Skeletal muscle satellite cell (primary cell): ENCODE measurements at regions not wholly inside any gene's neighbourhood (a gene's known extent, or its start where the extent isn't known, plus 50 kb on each side); places are given as distances from the start of the nearest gene placed in this dataset.
"Not testable (repeated sequence)": the region's sequence is repeated elsewhere in the genome, so short reads cannot be mapped to it uniquely, and the experiment has no call there.

ENCODE experiments used
- H3K27me3 ChIP-seq: 2 replicates; pipeline ENCODE4 v1.7.0; 2013; ENCODE audit warnings: low read length; ENCODE audit not compliant: control insufficient read depth, insufficient read depth
- H3K36me3 ChIP-seq: 2 replicates; pipeline ENCODE4 v1.7.0; 2013; ENCODE audit warnings: mild to moderate bottlenecking, control low read depth, low read length; ENCODE audit not compliant: insufficient read depth
- H3K4me1 ChIP-seq: 2 replicates; pipeline ENCODE4 v1.7.0; 2013; ENCODE audit warnings: low read length; ENCODE audit not compliant: control insufficient read depth, insufficient read depth
- H3K4me2 ChIP-seq: 2 replicates; pipeline ENCODE4 v1.7.0; 2013; ENCODE audit warnings: mild to moderate bottlenecking, low read length
- H3K4me3 ChIP-seq: 2 replicates; pipeline ENCODE4 v1.7.0; 2013; ENCODE audit warnings: low read length
- H3K9ac ChIP-seq: 2 replicates; pipeline ENCODE4 v1.7.0; 2013; ENCODE audit warnings: mild to moderate bottlenecking, low read depth, low read length, moderate library complexity
- H3K9me3 ChIP-seq: replicated peaks from 2 replicates; pipeline ENCODE4 v1.7.0; 2013; ENCODE audit warnings: mild to moderate bottlenecking, control low read depth, low read length

GRCh38 chr10:106043863-106044262 lies 1120.6 kb downstream of the SORCS1 start:
- Histone ChIP-seq H3K9me3 (no peaks in the 10 kb centered on the region), H3K4me1 (no peaks in the 10 kb centered on the region), H3K9ac (no peak overlapping the region), H3K27me3 (no peaks in the 10 kb centered on the region), H3K36me3 (no peaks in the 10 kb centered on the region), H3K4me3 (no peak overlapping the region), H3K4me2 (no peak overlapping the region)

- Histone ChIP-seq H3K4me3 (no peak overlapping the region), H3K36me3 (no peaks in the 10 kb centered on the region), H3K9me3 (no peaks in the 10 kb centered on the region), H3K4me1 (no peaks in the 10 kb centered on the region), H3K27me3 (no peaks in the 10 kb centered on the region), H3K4me2 (no peak overlapping the region), H3K9ac (no peak overlapping the region)
Measured at GRCh38 chr10:106038246-106038645, 1126.3 kb downstream of the SORCS1 start.

GRCh38 chr10:106033065-106033464 lies 1131.4 kb downstream of the SORCS1 start:
- H3K9ac ChIP-seq, result no peak overlapping the region
- H3K27me3 ChIP-seq, result no peaks in the 10 kb centered on the region
- H3K4me2 ChIP-seq, result no peak overlapping the region
- no peaks in the 10 kb centered on the region for H3K9me3 ChIP-seq
- H3K4me1 ChIP-seq, result no peaks in the 10 kb centered on the region
- no peaks in the 10 kb centered on the region for H3K36me3 ChIP-seq
- H3K4me3 ChIP-seq, result no peak overlapping the region

DNA sequence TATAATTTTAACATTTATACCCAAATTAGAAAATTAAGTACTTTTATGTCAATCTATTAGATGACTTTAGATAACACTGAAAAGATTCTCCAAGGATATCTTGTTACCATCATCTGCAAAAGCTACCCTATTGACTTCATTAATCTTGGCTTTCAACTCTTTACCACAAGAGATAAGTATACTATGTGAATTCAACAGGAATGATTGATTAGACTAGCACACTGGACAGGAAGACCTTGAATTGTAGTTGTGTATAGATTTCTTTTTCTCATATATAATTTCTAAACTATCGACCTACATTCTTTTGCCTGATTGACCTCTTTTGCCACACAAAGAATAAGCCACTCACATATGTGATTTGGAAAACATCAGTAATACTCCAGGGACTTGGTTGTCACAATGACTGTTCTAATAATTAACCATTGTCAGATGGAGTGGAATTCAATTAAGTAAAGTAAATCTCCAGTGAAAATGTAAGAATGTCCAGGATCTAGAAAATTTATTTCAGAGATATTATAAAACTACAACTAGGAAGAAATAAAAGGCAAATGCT lies 1132.0 kb downstream of the SORCS1 start:
- H3K4me2 ChIP-seq, result no peak overlapping the region
- H3K9me3 ChIP-seq, result no peaks in the 10 kb centered on the region
- H3K9ac ChIP-seq, result no peak overlapping the region
- H3K4me3 ChIP-seq, result no peak overlapping the region
- no peaks in the 10 kb centered on the region for H3K4me1 ChIP-seq
- no peaks in the 10 kb centered on the region for H3K36me3 ChIP-seq
- no peaks in the 10 kb centered on the region for H3K27me3 ChIP-seq

DNA sequence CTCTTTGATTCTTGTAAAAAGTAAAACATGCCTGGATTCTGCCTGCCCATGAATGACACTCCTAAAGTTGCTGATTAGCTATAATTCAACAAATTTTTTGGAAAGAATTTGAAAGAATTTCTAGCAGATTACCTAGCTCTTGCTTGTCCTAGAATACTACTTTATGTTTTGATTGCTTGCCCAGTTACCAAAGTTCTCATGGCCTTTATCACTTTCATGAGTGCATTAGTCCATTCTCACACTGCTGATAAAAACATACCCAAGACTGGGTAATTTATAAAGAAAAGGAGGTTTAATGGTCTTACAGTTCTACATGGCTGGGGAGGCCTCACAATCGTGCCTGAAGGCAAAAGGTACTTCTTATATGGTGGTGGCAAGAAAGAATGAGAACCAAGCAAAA lies 1137.3 kb downstream of the SORCS1 start:
- Histone ChIP-seq H3K4me3 (no peak overlapping the region), H3K36me3 (no peaks in the 10 kb centered on the region), H3K27me3 (no peaks in the 10 kb centered on the region), H3K9ac (no peak overlapping the region), H3K9me3 (peaks cover 6% of the 10 kb centered on the region), H3K4me2 (no peak overlapping the region), H3K4me1 (no peaks in the 10 kb centered on the region)

- Histone ChIP-seq H3K27me3 (no peaks in the 10 kb centered on the region), H3K4me1 (no peaks in the 10 kb centered on the region), H3K9me3 (peaks cover 6% of the 10 kb centered on the region), H3K4me2 (no peak overlapping the region), H3K36me3 (no peaks in the 10 kb centered on the region), H3K9ac (no peak overlapping the region), H3K4me3 (no peak overlapping the region)
Measured at GRCh38 chr10:106025208-106025811, 1139.2 kb downstream of the SORCS1 start.

DNA sequence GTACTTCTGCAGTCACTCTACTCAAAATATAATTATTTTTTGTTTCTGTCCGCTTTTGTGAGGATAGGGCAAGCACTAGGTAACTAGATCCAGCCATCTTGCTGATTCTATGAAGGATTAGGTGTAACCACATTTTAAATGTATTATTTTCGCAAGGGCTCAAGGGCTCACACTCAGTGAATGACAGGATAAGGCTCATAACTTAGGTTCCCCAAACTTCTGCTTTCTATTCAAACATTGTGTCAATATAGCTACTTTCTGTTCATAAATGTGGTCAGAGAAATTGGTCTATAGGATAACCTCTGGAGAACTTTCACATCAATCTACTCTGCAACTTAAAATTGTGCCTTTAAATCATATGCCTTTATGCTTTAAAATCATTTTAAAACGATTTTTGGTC lies 1141.2 kb downstream of the SORCS1 start:
- Histone ChIP-seq H3K9ac (no peak overlapping the region), H3K4me2 (no peak overlapping the region)

GRCh38 chr10:106019559-106019958 lies 1144.9 kb downstream of the SORCS1 start:
- H3K36me3 ChIP-seq, H3K4me1 ChIP-seq, H3K4me2 ChIP-seq, H3K27me3 ChIP-seq, H3K9ac ChIP-seq, H3K4me3 ChIP-seq, H3K9me3 ChIP-seq: not testable (repeated sequence)

More for the DNA sequence above, 1141.2 kb downstream of the SORCS1 start:
- H3K4me3 ChIP-seq, result no peak overlapping the region
- no peaks in the 10 kb centered on the region for H3K36me3 ChIP-seq
- H3K9me3 ChIP-seq, result peaks cover 6% of the 10 kb centered on the region
- no peaks in the 10 kb centered on the region for H3K27me3 ChIP-seq
- H3K4me1 ChIP-seq, result no peaks in the 10 kb centered on the region

DNA sequence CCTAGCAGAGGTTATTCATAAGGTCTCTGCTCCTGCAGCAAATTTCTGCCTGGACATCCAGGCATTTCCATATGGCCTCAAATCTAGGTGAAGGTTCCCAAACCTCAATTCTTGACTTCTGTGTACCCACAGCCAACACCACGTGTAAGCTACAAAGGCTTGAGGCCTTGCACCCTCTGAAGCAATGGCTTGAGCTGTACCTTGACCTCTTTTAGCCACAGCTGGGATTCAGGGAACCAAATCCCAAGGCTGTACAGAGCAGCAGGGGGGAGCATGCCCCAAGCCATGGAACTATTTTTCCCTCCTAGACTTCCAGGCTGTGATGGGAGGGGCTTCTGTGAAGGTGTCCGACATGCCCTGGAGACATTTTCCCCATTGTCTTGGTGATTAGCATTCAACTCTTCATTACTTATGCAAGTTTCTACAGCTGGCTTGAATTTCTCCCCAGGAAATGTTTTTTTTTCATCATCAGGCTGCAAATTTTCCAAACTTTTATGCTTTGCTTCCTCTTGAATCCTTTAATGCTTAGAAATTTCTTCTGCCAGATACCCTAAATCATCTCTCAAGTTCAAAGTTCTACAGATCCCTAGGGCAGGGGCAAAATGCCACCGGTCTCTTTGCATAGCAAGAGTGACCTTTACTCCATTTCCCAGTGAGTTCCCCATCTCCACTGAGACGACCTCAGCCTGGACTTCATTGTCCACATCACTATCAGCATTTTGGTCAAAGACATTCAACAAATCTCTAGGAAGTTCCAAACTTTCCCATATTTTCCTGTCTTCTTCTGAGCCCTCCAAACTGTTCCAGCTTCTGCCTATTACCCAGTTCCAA lies 1148.9 kb downstream of the SORCS1 start:
- not testable (repeated sequence) for H3K9me3 ChIP-seq, H3K4me3 ChIP-seq, H3K36me3 ChIP-seq, H3K4me1 ChIP-seq, H3K9ac ChIP-seq, H3K4me2 ChIP-seq, H3K27me3 ChIP-seq

DNA sequence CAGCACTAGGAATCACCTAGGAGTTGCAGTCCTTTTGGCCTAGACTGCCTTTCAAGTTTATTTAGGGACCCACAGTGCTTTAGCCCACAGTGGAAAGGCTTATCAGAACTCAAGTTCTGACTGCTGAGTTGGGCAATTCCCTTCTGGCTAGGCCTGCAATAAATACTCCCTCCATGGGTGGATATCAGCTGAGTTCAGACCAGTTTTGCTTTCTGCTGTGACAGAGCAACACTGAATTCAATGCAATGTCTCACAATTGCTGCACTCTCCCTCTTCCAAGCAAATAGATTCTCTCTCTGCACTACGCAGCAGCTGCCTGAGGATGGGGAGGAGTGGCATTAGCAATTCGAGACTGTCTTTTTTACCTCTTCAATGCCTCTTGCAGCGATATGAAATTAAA lies 1153.3 kb downstream of the SORCS1 start:
- no peaks in the 10 kb centered on the region for H3K4me1 ChIP-seq
- no peak overlapping the region for H3K9ac ChIP-seq
- no peaks in the 10 kb centered on the region for H3K27me3 ChIP-seq
- no peak overlapping the region for H3K4me2 ChIP-seq
- H3K4me3 ChIP-seq, result no peak overlapping the region
- H3K36me3 ChIP-seq, result no peaks in the 10 kb centered on the region
- H3K9me3 ChIP-seq, result peaks cover 9% of the 10 kb centered on the region

DNA sequence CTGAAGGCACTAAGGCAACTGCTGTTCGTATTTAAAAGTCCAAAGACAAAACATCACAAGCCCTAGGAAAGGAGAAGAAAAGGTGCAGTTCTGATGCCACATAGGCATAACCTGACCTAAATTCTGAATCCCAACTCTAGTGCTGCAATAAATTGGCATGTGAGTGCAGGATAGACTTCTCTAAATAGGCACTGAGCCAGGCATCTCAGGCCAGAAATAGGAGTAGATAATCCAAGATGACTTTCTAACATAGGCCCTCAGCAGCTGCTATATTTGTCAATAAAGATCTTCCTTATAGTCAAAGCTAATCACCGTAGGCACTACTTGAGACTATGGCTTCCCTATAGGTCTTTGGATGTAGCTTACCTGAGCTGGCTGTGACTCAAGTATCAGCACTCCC lies 1163.8 kb downstream of the SORCS1 start:
- H3K36me3 ChIP-seq, result no peaks in the 10 kb centered on the region
- H3K4me2 ChIP-seq, result no peak overlapping the region
- H3K4me3 ChIP-seq, result no peak overlapping the region

GRCh38 chr10:105993609-105994008 lies 1170.9 kb downstream of the SORCS1 start:
- no peak overlapping the region for H3K9ac ChIP-seq
- no peak overlapping the region for H3K4me3 ChIP-seq
- H3K4me2 ChIP-seq, result no peak overlapping the region
- H3K4me1 ChIP-seq, result no peaks in the 10 kb centered on the region
- peaks cover 14% of the 10 kb centered on the region for H3K9me3 ChIP-seq
- no peaks in the 10 kb centered on the region for H3K27me3 ChIP-seq
- H3K36me3 ChIP-seq, result no peaks in the 10 kb centered on the region

More for the DNA sequence above, 1163.8 kb downstream of the SORCS1 start:
- Histone ChIP-seq H3K9ac (no peak overlapping the region), H3K4me1 (no peaks in the 10 kb centered on the region), H3K27me3 (no peaks in the 10 kb centered on the region), H3K9me3 (peaks cover 10% of the 10 kb centered on the region)
